Endothelial cell of umbilical vein (primary cell): ENCODE measurements at regions not wholly inside any gene's neighbourhood (a gene's known extent, or its start where the extent isn't known, plus 50 kb on each side); places are given as distances from the start of the nearest gene placed in this dataset.

Source experiments
- BruUV-seq: library from RNA; stranded (reverse); fragments of 400-500 nt; replicated peaks from 2 replicates; lab custom pipeline; 2021; lab: Mats Ljungman, UMichigan
- CTCF ChIA-PET: fragments of 300-600, 350-600 bp; sonication (Branson Sonifier 250); formaldehyde crosslinking; loops from one replicate; lab custom pipeline; 2021; ENCODE audit warnings: antibody characterized with exemption, inconsistent platforms; lab: Charles Lee
- POLR2A ChIA-PET: fragments of 300-600, 350-600 bp; sonication (Branson Sonifier 250); formaldehyde crosslinking; loops from one replicate; lab custom pipeline; 2021; ENCODE audit warnings: antibody characterized with exemption, inconsistent platforms; lab: Charles Lee
- DNase-seq: peaks from one replicate; pipeline ENCODE4 v3.0.0-alpha.2; 2011; ENCODE audit warnings: low read depth, low spot score
- FAIRE-seq: peaks from 2 replicates; lab custom pipeline; 2011; peaks lifted over from hg19 to GRCh38; lab: Jason Lieb, UNC
- H2AFZ ChIP-seq: 2 replicates; pipeline ENCODE4 v1.6.0; 2012; ENCODE audit warnings: low read depth, low read length, control low read depth, inconsistent platforms
- H3K27ac ChIP-seq: 2 replicates; pipeline ENCODE4 v1.5.1; 2011; ENCODE audit warnings: low read depth, mild to moderate bottlenecking, control low read depth, low read length, moderate library complexity; ENCODE audit not compliant: insufficient read depth
- H3K27me3 ChIP-seq, 2 experiments: 2 replicates each; pipeline versions ENCODE4 v1.6.0 to v1.6.1; 2011; ENCODE audit warnings: low read length in 2 of 2, mixed read lengths in 1 of 2; ENCODE audit not compliant: control insufficient read depth in 2 of 2, insufficient read depth in 2 of 2
- H3K36me3 ChIP-seq, 2 experiments: 2 replicates in 1 of 2; 3 replicates in 1 of 2; pipeline ENCODE4 v1.5.1; 2011; ENCODE audit warnings: low read length in 2 of 2, mild to moderate bottlenecking in 1 of 2, moderate library complexity in 1 of 2; ENCODE audit not compliant: control insufficient read depth in 2 of 2, insufficient read depth in 2 of 2; ENCODE audit errors: extremely low read depth in 1 of 2
- H3K4me1 ChIP-seq: 3 replicates; pipeline ENCODE4 v1.5.1; 2011; ENCODE audit warnings: mild to moderate bottlenecking, low read length; ENCODE audit not compliant: control insufficient read depth, insufficient read depth; ENCODE audit errors: extremely low read depth
- H3K4me2 ChIP-seq: 2 replicates; pipeline ENCODE4 v1.6.1; 2011; ENCODE audit warnings: low read length, control low read depth, mixed read lengths; ENCODE audit not compliant: insufficient read depth
- H3K4me3 ChIP-seq, 3 experiments: fragments of 200-600 bp in 1 of 3; sonication (generic), shearing (Covaris generic) in 1 of 3; replicated peaks in 1 of 3; 2 replicates each; pipeline ENCODE4 v1.5.1; 2011 to 2016; ENCODE audit warnings: control low read depth in 3 of 3, low read length in 3 of 3, mild to moderate bottlenecking in 2 of 3, inconsistent platforms in 1 of 3, low read depth in 1 of 3, moderate library complexity in 1 of 3; ENCODE audit not compliant: insufficient read depth in 1 of 3
- H3K79me2 ChIP-seq: 2 replicates; pipeline ENCODE4 v1.6.0; 2012; ENCODE audit warnings: low read length, inconsistent platforms; ENCODE audit not compliant: control insufficient read depth, insufficient read depth
- H3K9ac ChIP-seq: replicated peaks from 2 replicates; pipeline ENCODE3; 2011; ENCODE audit warnings: low read length, control low read depth; ENCODE audit not compliant: insufficient read depth; ENCODE audit errors: extremely low read depth
- H3K9me1 ChIP-seq: replicated peaks from 3 replicates; pipeline ENCODE4 v1.6.0; 2011; ENCODE audit warnings: mild to moderate bottlenecking, low read length; ENCODE audit not compliant: control insufficient read depth, insufficient read depth; ENCODE audit errors: extremely low read depth
- H3K9me3 ChIP-seq: replicated peaks from 2 replicates; pipeline ENCODE4 v1.5.1; 2012; ENCODE audit warnings: low read length, inconsistent platforms; ENCODE audit not compliant: control insufficient read depth, insufficient read depth
- H4K20me1 ChIP-seq: replicated peaks from 2 replicates; pipeline ENCODE3; 2011; ENCODE audit warnings: mild to moderate bottlenecking, low read length; ENCODE audit not compliant: control insufficient read depth, insufficient read depth; ENCODE audit errors: extremely low read depth
- EZH2 ChIP-seq: IDR thresholded peaks from 2 replicates; pipeline ENCODE4 v1.6.1; 2012; ENCODE audit warnings: borderline replicate concordance, low read depth, mild to moderate bottlenecking, moderate library complexity, low read length, inconsistent platforms; ENCODE audit not compliant: severe bottlenecking
- FOS ChIP-seq: IDR thresholded peaks from 2 replicates; pipeline ENCODE4 v1.6.1; 2011; ENCODE audit warnings: mild to moderate bottlenecking, low read length, moderate library complexity, borderline replicate concordance; ENCODE audit not compliant: insufficient read depth
- GATA2 ChIP-seq: IDR thresholded peaks from 2 replicates; pipeline ENCODE4 v1.7.0; 2011; ENCODE audit warnings: low read depth, mild to moderate bottlenecking, moderate library complexity, mixed read lengths, low read length; ENCODE audit not compliant: insufficient read length, insufficient read depth
- JUN ChIP-seq: IDR thresholded peaks from 2 replicates; pipeline ENCODE4 v1.6.1; 2011; ENCODE audit warnings: borderline replicate concordance, low read depth; ENCODE audit not compliant: insufficient read length, insufficient read depth
- MYC ChIP-seq: IDR thresholded peaks from one replicate; pipeline ENCODE4 v1.6.1; 2011; ENCODE audit warnings: mild to moderate bottlenecking, low read depth, low read length
- POLR2A ChIP-seq: IDR thresholded peaks from 2 replicates; pipeline ENCODE4 v1.6.1; 2012; ENCODE audit warnings: low read depth, mild to moderate bottlenecking, control low read depth, low read length
- POLR2AphosphoS5 ChIP-seq: IDR thresholded peaks from 2 replicates; pipeline ENCODE4 v1.6.1; 2012; ENCODE audit warnings: low read depth, mild to moderate bottlenecking, control low read depth, low read length, moderate library complexity; ENCODE audit not compliant: insufficient read depth
- dilution Hi-C: fragments of 300-500 bp; cut with MboI; formaldehyde crosslinking; loops from one replicate; pipeline ENCODE4 v1.15.0; 2019; ENCODE audit warnings: low sequenced_read_pairs; ENCODE audit not compliant: extremely low pct_ligation_motif_present
- intact Hi-C: fragments of 100-400 bp; cut with micrococcal nuclease; formaldehyde crosslinking; loops from one replicate; pipeline ENCODE4 v1.10.0; 2022
- TF ChIP-seq, protein P1 (sequence below), 2 donors: IDR thresholded peaks; 1 replicate in 1 of 2; 2 replicates in 1 of 2; pipeline ENCODE4 v1.5.1; 2011; ENCODE audit warnings: low read length in 2 of 2, mild to moderate bottlenecking in 2 of 2, moderate library complexity in 2 of 2, control low read depth in 1 of 2, inconsistent platforms in 1 of 2, low read depth in 1 of 2; ENCODE audit not compliant: insufficient read depth in 1 of 2; ENCODE audit errors: extremely low read depth in 1 of 2
- TF ChIP-seq, protein P2 (sequence below): IDR thresholded peaks from 2 replicates; pipeline ENCODE4 v1.6.1; 2011; ENCODE audit not compliant: insufficient read depth, insufficient read length

DNA sequence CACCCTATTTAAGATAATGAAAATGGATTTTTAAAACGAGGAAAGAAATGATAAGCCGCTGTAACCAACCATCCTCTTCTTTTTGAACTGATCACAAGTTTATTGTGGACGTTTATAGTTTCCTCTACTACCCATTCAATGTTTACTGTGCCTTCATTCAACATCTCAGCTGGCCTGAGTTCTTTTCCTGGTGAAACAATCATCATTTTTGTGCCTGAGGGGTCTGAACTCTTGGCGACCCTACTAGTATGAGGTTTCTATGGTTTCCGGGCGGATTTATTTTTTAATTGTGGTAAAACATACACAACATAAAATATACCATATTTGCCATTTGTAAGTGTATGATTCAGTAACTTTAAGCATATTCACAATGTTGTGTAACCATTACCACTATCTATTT, 100.7 kb downstream of the SPRY1 start:
- Histone ChIP-seq H3K4me1 (peaks cover 5% of the 10 kb centered on the region), H3K27ac (no peak overlapping the region), H4K20me1 (no peaks in the 10 kb centered on the region), H3K36me3 (no peaks in the 10 kb centered on the region), H3K9me1 (no peaks in the 10 kb centered on the region), H3K27me3 (peaks cover 0 to 12% of the 10 kb centered on the region in 2 experiments), H3K4me2 (no peak overlapping the region), H2AFZ (no peak overlapping the region), H3K4me3 (no peak overlapping the region), H3K79me2 (no peaks in the 10 kb centered on the region), H3K9ac (no peak overlapping the region), H3K9me3 (no peaks in the 10 kb centered on the region)
- no peak for TF ChIP-seq JUN
- TF ChIP-seq, protein P1, sequence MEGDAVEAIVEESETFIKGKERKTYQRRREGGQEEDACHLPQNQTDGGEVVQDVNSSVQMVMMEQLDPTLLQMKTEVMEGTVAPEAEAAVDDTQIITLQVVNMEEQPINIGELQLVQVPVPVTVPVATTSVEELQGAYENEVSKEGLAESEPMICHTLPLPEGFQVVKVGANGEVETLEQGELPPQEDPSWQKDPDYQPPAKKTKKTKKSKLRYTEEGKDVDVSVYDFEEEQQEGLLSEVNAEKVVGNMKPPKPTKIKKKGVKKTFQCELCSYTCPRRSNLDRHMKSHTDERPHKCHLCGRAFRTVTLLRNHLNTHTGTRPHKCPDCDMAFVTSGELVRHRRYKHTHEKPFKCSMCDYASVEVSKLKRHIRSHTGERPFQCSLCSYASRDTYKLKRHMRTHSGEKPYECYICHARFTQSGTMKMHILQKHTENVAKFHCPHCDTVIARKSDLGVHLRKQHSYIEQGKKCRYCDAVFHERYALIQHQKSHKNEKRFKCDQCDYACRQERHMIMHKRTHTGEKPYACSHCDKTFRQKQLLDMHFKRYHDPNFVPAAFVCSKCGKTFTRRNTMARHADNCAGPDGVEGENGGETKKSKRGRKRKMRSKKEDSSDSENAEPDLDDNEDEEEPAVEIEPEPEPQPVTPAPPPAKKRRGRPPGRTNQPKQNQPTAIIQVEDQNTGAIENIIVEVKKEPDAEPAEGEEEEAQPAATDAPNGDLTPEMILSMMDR (IDR thresholded peaks at IDR 0.05; ENCODE audit: extremely low read depth in 1 of 2, insufficient read depth in 1 of 2, low read depth in 1 of 2, low read length in 2 of 2) = no peak
- no peak for TF ChIP-seq MYC
- no peak for TF ChIP-seq GATA2
- no peak for TF ChIP-seq EZH2
- no peak for TF ChIP-seq POLR2AphosphoS5
- no peak for TF ChIP-seq FOS
- TF ChIP-seq, protein P2, sequence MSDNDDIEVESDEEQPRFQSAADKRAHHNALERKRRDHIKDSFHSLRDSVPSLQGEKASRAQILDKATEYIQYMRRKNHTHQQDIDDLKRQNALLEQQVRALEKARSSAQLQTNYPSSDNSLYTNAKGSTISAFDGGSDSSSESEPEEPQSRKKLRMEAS = no peak
- TF ChIP-seq POLR2A = no peak
- no TSS peak for BruUV-seq
- intact Hi-C loops = no loop called here
- FAIRE-seq = no peak
- CTCF ChIA-PET = no interaction called here
- DNase-seq = no peak
- POLR2A ChIA-PET = no interaction called here
- dilution Hi-C loops = no loop called here
